Progenitor cell of endocrine pancreas (in vitro differentiated cells): ENCODE measurements at regions not wholly inside any gene's neighbourhood (a gene's known extent, or its start where the extent isn't known, plus 50 kb on each side); places are given as distances from the start of the nearest gene placed in this dataset.
"Not testable (repeated sequence)": the region's sequence is repeated elsewhere in the genome, so short reads cannot be mapped to it uniquely, and the experiment has no call there.

ENCODE experiments used
- DNase-seq: peaks from one replicate; pipeline ENCODE4 v3.0.0; 2021; ENCODE audit warnings: low spot score; ENCODE audit not compliant: unreplicated experiment
- H3K27ac Mint-ChIP-seq: 2 replicates; pipeline ENCODE4 v1.8.0; 2021; ENCODE audit warnings: mild to moderate bottlenecking, moderate library complexity, mixed read lengths
- H3K27me3 Mint-ChIP-seq: 2 replicates; pipeline ENCODE4 v1.8.0; 2021; ENCODE audit warnings: mixed read lengths
- H3K36me3 Mint-ChIP-seq: 2 replicates; pipeline ENCODE4 v1.8.0; 2022; ENCODE audit warnings: mixed read lengths; ENCODE audit not compliant: insufficient read depth
- H3K4me1 Mint-ChIP-seq: 2 replicates; pipeline ENCODE4 v1.8.0; 2021; ENCODE audit warnings: low read depth, mixed read lengths
- H3K4me3 Mint-ChIP-seq: 2 replicates; pipeline ENCODE4 v1.8.0; 2021; ENCODE audit warnings: low read depth, mild to moderate bottlenecking, moderate library complexity, mixed read lengths
- H3K9me3 Mint-ChIP-seq: 2 replicates; pipeline ENCODE4 v1.8.0; 2021; ENCODE audit warnings: low read depth, mixed read lengths
- CTCF ChIP-seq: fragments of 200-600 bp; sonication (generic); IDR thresholded peaks from one replicate; pipeline ENCODE4 v1.5.0; 2021; ENCODE audit warnings: antibody characterized with exemption, mild to moderate bottlenecking; ENCODE audit not compliant: unreplicated experiment

- no peak for TF ChIP-seq CTCF
- no peaks in the 10 kb centered on the region for H3K36me3 Mint-ChIP-seq
- no peaks in the 10 kb centered on the region for H3K9me3 Mint-ChIP-seq
- H3K4me1 Mint-ChIP-seq = no peaks in the 10 kb centered on the region
- H3K4me3 Mint-ChIP-seq = no peak overlapping the region
- H3K27ac Mint-ChIP-seq = no peak overlapping the region
- no peaks in the 10 kb centered on the region for H3K27me3 Mint-ChIP-seq
- DNase-seq = no peak
These were observed 138.0 kb upstream of the FGF13 start for GRCh38 chrX:138849521-138849920.

GRCh38 chrX:138847930-138848329 is 136.4 kb upstream of the FGF13 start:
- Mint-ChIP-seq H3K27ac (no peak overlapping the region), H3K9me3 (no peaks in the 10 kb centered on the region), H3K4me3 (no peak overlapping the region), H3K4me1 (no peaks in the 10 kb centered on the region), H3K36me3 (no peaks in the 10 kb centered on the region), H3K27me3 (no peaks in the 10 kb centered on the region)
- TF ChIP-seq CTCF = peak; percentile 29
- no peak for DNase-seq

- H3K4me3 Mint-ChIP-seq = no peak overlapping the region
- no peaks in the 10 kb centered on the region for H3K36me3 Mint-ChIP-seq
- H3K4me1 Mint-ChIP-seq = no peaks in the 10 kb centered on the region
- no peaks in the 10 kb centered on the region for H3K27me3 Mint-ChIP-seq
- DNase-seq = no peak
- H3K27ac Mint-ChIP-seq = no peak overlapping the region
- no peaks in the 10 kb centered on the region for H3K9me3 Mint-ChIP-seq
- no peak for TF ChIP-seq CTCF
These were observed 134.3 kb upstream of the FGF13 start for GRCh38 chrX:138845786-138846185.

- H3K36me3 Mint-ChIP-seq, DNase-seq, H3K27ac Mint-ChIP-seq, H3K27me3 Mint-ChIP-seq, H3K4me3 Mint-ChIP-seq, H3K4me1 Mint-ChIP-seq: not testable (repeated sequence)
- peaks cover 25% of the 10 kb centered on the region for H3K9me3 Mint-ChIP-seq
These were observed 95.9 kb upstream of the FGF13 start for GRCh38 chrX:138807400-138807799.

- DNase-seq = no peak
- H3K27ac Mint-ChIP-seq = no peak overlapping the region
- H3K9me3 Mint-ChIP-seq = peaks cover 17% of the 10 kb centered on the region
- no peaks in the 10 kb centered on the region for H3K27me3 Mint-ChIP-seq
- no peak for TF ChIP-seq CTCF
- H3K4me3 Mint-ChIP-seq = no peak overlapping the region
- no peaks in the 10 kb centered on the region for H3K4me1 Mint-ChIP-seq
- peaks cover 2% of the 10 kb centered on the region for H3K36me3 Mint-ChIP-seq
These were observed 82.7 kb upstream of the FGF13 start for GRCh38 chrX:138794246-138794645.

GRCh38 chrX:138791551-138791950 is 80.0 kb upstream of the FGF13 start:
- H3K27ac Mint-ChIP-seq = no peak overlapping the region
- DNase-seq = no peak
- H3K36me3 Mint-ChIP-seq = no peaks in the 10 kb centered on the region
- H3K9me3 Mint-ChIP-seq = no peaks in the 10 kb centered on the region
- H3K27me3 Mint-ChIP-seq = no peaks in the 10 kb centered on the region
- TF ChIP-seq CTCF = no peak
- H3K4me1 Mint-ChIP-seq = no peaks in the 10 kb centered on the region
- H3K4me3 Mint-ChIP-seq = no peak overlapping the region
